HG03196 (cell line): ENCODE measurements at regions not wholly inside any gene's neighbourhood (a gene's known extent, or its start where the extent isn't known, plus 50 kb on each side); places are given as distances from the start of the nearest gene placed in this dataset.
"Not testable (repeated sequence)": the region's sequence is repeated elsewhere in the genome, so short reads cannot be mapped to it uniquely, and the experiment has no call there.

Experiments
- ATAC-seq: cut with Tn5 transposase; IDR thresholded peaks from one replicate; pipeline ENCODE4 v1.9.1; 2021; ENCODE audit not compliant: unreplicated experiment

GRCh38 chr4:58075724-58076123 lies 965.5 kb upstream of the IGFBP7 start:
- ATAC-seq: no peak

GRCh38 chr4:58074382-58074781 lies 964.2 kb upstream of the IGFBP7 start:
- no peak for ATAC-seq

- no peak for ATAC-seq
Measured at GRCh38 chr4:58070726-58071125, 960.5 kb upstream of the IGFBP7 start.

- ATAC-seq: no peak
Measured at GRCh38 chr4:58064653-58065052, 954.5 kb upstream of the IGFBP7 start.

- no peak for ATAC-seq
Measured at GRCh38 chr4:58063404-58064160, 953.4 kb upstream of the IGFBP7 start.

GRCh38 chr4:58061967-58062366 lies 951.8 kb upstream of the IGFBP7 start:
- ATAC-seq: no peak

- ATAC-seq: no peak
Measured at GRCh38 chr4:58050439-58050838, 940.3 kb upstream of the IGFBP7 start.

GRCh38 chr4:58048491-58048890 lies 938.3 kb upstream of the IGFBP7 start:
- ATAC-seq: no peak

- ATAC-seq: no peak
Measured at GRCh38 chr4:58042176-58042575, 932.0 kb upstream of the IGFBP7 start.

- ATAC-seq: no peak
Measured at GRCh38 chr4:57993944-57994343, 883.8 kb upstream of the IGFBP7 start.

GRCh38 chr4:57989430-57989829 lies 879.2 kb upstream of the IGFBP7 start:
- no peak for ATAC-seq

GRCh38 chr4:57985161-57985560 lies 875.0 kb upstream of the IGFBP7 start:
- ATAC-seq: no peak

GRCh38 chr4:57981123-57981522 lies 870.9 kb upstream of the IGFBP7 start:
- ATAC-seq: no peak

- ATAC-seq: no peak
Measured at GRCh38 chr4:57974821-57975220, 864.6 kb upstream of the IGFBP7 start.

GRCh38 chr4:57973819-57974218 lies 863.6 kb upstream of the IGFBP7 start:
- ATAC-seq: no peak

GRCh38 chr4:57971261-57971660 lies 861.1 kb upstream of the IGFBP7 start:
- ATAC-seq: no peak

GRCh38 chr4:57966987-57967760 lies 857.0 kb upstream of the IGFBP7 start:
- no peak for ATAC-seq

GRCh38 chr4:57965431-57965830 lies 855.2 kb upstream of the IGFBP7 start:
- not testable (repeated sequence) for ATAC-seq

GRCh38 chr4:57945298-57945697 lies 835.1 kb upstream of the IGFBP7 start:
- no peak for ATAC-seq

- ATAC-seq: no peak
Measured at GRCh38 chr4:57943682-57944081, 833.5 kb upstream of the IGFBP7 start.

GRCh38 chr4:57937326-57937725 lies 827.1 kb upstream of the IGFBP7 start:
- not testable (repeated sequence) for ATAC-seq

- no peak for ATAC-seq
Measured at GRCh38 chr4:57926311-57926710, 816.1 kb upstream of the IGFBP7 start.
